H9 (cell line): ENCODE measurements at regions not wholly inside any gene's neighbourhood (a gene's known extent, or its start where the extent isn't known, plus 50 kb on each side); places are given as distances from the start of the nearest gene placed in this dataset.

Experiments
- DNase-seq: peaks from one replicate; pipeline ENCODE4 v3.0.0-alpha.2; 2017
- H2AFZ ChIP-seq: one replicate; pipeline ENCODE4 v1.6.1; 2013; ENCODE audit warnings: mild to moderate bottlenecking, low read length, control low read depth, moderate library complexity
- H2AK5ac ChIP-seq: 2 replicates; pipeline ENCODE4 v1.6.1; 2013; ENCODE audit warnings: low read length, control low read depth, mixed read lengths; ENCODE audit not compliant: insufficient read length
- H2BK120ac ChIP-seq: one replicate; pipeline ENCODE4 v1.6.1; 2013; ENCODE audit warnings: low read depth, mild to moderate bottlenecking, low read length, control low read depth, inconsistent platforms; ENCODE audit not compliant: poor library complexity, severe bottlenecking
- H2BK12ac ChIP-seq: 2 replicates; pipeline ENCODE4 v1.6.1; 2013; ENCODE audit warnings: low read length, control low read depth, mixed read lengths, low read depth; ENCODE audit not compliant: insufficient read length
- H2BK15ac ChIP-seq: 2 replicates; pipeline ENCODE4 v1.6.1; 2013; ENCODE audit warnings: low read depth, low read length, control low read depth
- H2BK20ac ChIP-seq: one replicate; pipeline ENCODE4 v1.6.1; 2013; ENCODE audit warnings: low read depth, mild to moderate bottlenecking, low read length, control low read depth, inconsistent platforms; ENCODE audit not compliant: poor library complexity, severe bottlenecking
- H2BK5ac ChIP-seq: 2 replicates; pipeline ENCODE4 v1.6.1; 2013; ENCODE audit warnings: low read length, control low read depth, mixed read lengths; ENCODE audit not compliant: insufficient read length
- H3K14ac ChIP-seq: 2 replicates; pipeline ENCODE4 v1.6.1; 2013; ENCODE audit warnings: low read length, control low read depth; ENCODE audit not compliant: insufficient read depth
- H3K18ac ChIP-seq: 2 replicates; pipeline ENCODE4 v1.6.1; 2013; ENCODE audit warnings: low read depth, mild to moderate bottlenecking, mixed read lengths, low read length, control low read depth; ENCODE audit not compliant: insufficient read length
- H3K23ac ChIP-seq: 2 replicates; pipeline ENCODE4 v1.6.1; 2013; ENCODE audit warnings: low read length, control low read depth, mixed read lengths, low read depth; ENCODE audit not compliant: insufficient read length
- H3K23me2 ChIP-seq: 2 replicates; pipeline ENCODE4 v1.6.1; 2013; ENCODE audit warnings: low read depth, mild to moderate bottlenecking, mixed read lengths, low read length, control low read depth; ENCODE audit not compliant: insufficient read length, poor library complexity, severe bottlenecking
- H3K27ac ChIP-seq: 2 replicates; pipeline ENCODE4 v1.5.1; 2013; ENCODE audit warnings: low read length, control low read depth, mixed read lengths, low read depth; ENCODE audit not compliant: insufficient read length
- H3K27me3 ChIP-seq: 2 replicates; pipeline ENCODE4 v1.6.1; 2013; ENCODE audit warnings: low read length, control low read depth, inconsistent platforms; ENCODE audit not compliant: insufficient read depth
- H3K4ac ChIP-seq: 2 replicates; pipeline ENCODE4 v1.6.1; 2013; ENCODE audit warnings: low read depth, mild to moderate bottlenecking, control low read depth, inconsistent platforms, low read length, moderate library complexity
- H3K4me1 ChIP-seq: 2 replicates; pipeline ENCODE4 v1.6.1; 2013; ENCODE audit warnings: low read length, control low read depth, inconsistent platforms; ENCODE audit not compliant: insufficient read depth
- H3K4me2 ChIP-seq: 2 replicates; pipeline ENCODE4 v1.6.1; 2013; ENCODE audit warnings: low read length, control low read depth, mixed read lengths; ENCODE audit not compliant: insufficient read length, insufficient read depth
- H3K56ac ChIP-seq: 2 replicates; pipeline ENCODE4 v1.6.1; 2013; ENCODE audit warnings: low read depth, mild to moderate bottlenecking, mixed read lengths, low read length, control low read depth; ENCODE audit not compliant: insufficient read length
- H3K79me1 ChIP-seq: 2 replicates; pipeline ENCODE4 v1.6.1; 2013; ENCODE audit warnings: low read depth, mild to moderate bottlenecking, moderate library complexity, low read length, control low read depth, inconsistent platforms; ENCODE audit not compliant: insufficient read depth, poor library complexity, severe bottlenecking
- H3K79me2 ChIP-seq: 2 replicates; pipeline ENCODE4 v1.6.1; 2013; ENCODE audit warnings: low read length, control low read depth, inconsistent platforms; ENCODE audit not compliant: insufficient read depth
- H3K9ac ChIP-seq: 2 replicates; pipeline ENCODE4 v1.6.1; 2013; ENCODE audit warnings: low read length, control low read depth, mixed read lengths; ENCODE audit not compliant: insufficient read length; ENCODE audit errors: extremely low read depth
- H3K9me3 ChIP-seq: one replicate; pipeline ENCODE4 v1.6.1; 2013; ENCODE audit warnings: low read depth, low read length, inconsistent platforms; ENCODE audit not compliant: control insufficient read depth
- H3T11ph ChIP-seq: one replicate; pipeline ENCODE4 v1.6.1; 2013; ENCODE audit warnings: mild to moderate bottlenecking, low read length, control low read depth, inconsistent platforms
- H4K20me1 ChIP-seq: one replicate; pipeline ENCODE4 v1.6.1; 2013; ENCODE audit not compliant: control insufficient read depth, insufficient read length, insufficient read depth
- H4K5ac ChIP-seq: 2 replicates; pipeline ENCODE4 v1.6.1; 2013; ENCODE audit warnings: low read depth, mild to moderate bottlenecking, mixed read lengths, low read length, control low read depth; ENCODE audit not compliant: insufficient read length
- H4K8ac ChIP-seq: replicated peaks from 2 replicates; pipeline ENCODE4 v1.6.1; 2013; ENCODE audit warnings: low read length, control low read depth, mixed read lengths, low read depth; ENCODE audit not compliant: insufficient read length
- H4K91ac ChIP-seq: 2 replicates; pipeline ENCODE4 v1.6.1; 2013; ENCODE audit warnings: low read depth, mild to moderate bottlenecking, moderate library complexity, mixed read lengths, low read length, control low read depth; ENCODE audit not compliant: insufficient read length
- H3K27ac Mint-ChIP-seq, 3 experiments: 2 replicates in 2 of 3; 3 replicates in 1 of 3; pipeline ENCODE4 v1.8.0; 2020 to 2021; ENCODE audit warnings: mixed read lengths in 3 of 3, mild to moderate bottlenecking in 1 of 3, moderate library complexity in 1 of 3
- H3K27me3 Mint-ChIP-seq: 2 replicates; pipeline ENCODE4 v1.8.0; 2021; ENCODE audit warnings: low read depth, mild to moderate bottlenecking, moderate library complexity, mixed read lengths
- H3K36me3 Mint-ChIP-seq, 3 experiments: 2 replicates in 2 of 3; 3 replicates in 1 of 3; pipeline ENCODE4 v1.8.0; 2020 to 2021; ENCODE audit warnings: low read depth in 3 of 3, mixed read lengths in 3 of 3; ENCODE audit not compliant: insufficient read depth in 1 of 3
- H3K4me1 Mint-ChIP-seq, 2 experiments: 2 replicates each; pipeline ENCODE4 v1.8.0; 2020; ENCODE audit warnings: mixed read lengths in 2 of 2
- H3K4me3 Mint-ChIP-seq, 2 experiments: 2 replicates in 1 of 2; 3 replicates in 1 of 2; pipeline ENCODE4 v1.8.0; 2020 to 2021; ENCODE audit warnings: mild to moderate bottlenecking in 2 of 2, mixed read lengths in 2 of 2, moderate library complexity in 1 of 2
- H3K9me3 Mint-ChIP-seq, 2 experiments: 2 replicates in 1 of 2; 3 replicates in 1 of 2; pipeline ENCODE4 v1.8.0; 2020; ENCODE audit warnings: mild to moderate bottlenecking in 2 of 2, mixed read lengths in 2 of 2, moderate library complexity in 1 of 2
- WGBS: extraction: QIAGEN DNeasy Blood & Tissue Kit; methylation state at CpG from one replicate; pipeline ENCODE4 v1.1.7; 2013; ENCODE audit warnings: missing lambda C conversion rate, low lambda C conversion rate, mixed read lengths; ENCODE audit not compliant: insufficient read length; ENCODE audit errors: extremely low coverage; 5-methylcytosine and 5-hydroxymethylcytosine counted together
- TF ChIP-seq, protein P1 (sequence below): fragments of 200-600 bp; sonication (generic); conservative IDR thresholded peaks from 3 replicates; pipeline ENCODE4 v1.8.0; 2021; ENCODE audit warnings: antibody characterized with exemption, mild to moderate bottlenecking

DNA sequence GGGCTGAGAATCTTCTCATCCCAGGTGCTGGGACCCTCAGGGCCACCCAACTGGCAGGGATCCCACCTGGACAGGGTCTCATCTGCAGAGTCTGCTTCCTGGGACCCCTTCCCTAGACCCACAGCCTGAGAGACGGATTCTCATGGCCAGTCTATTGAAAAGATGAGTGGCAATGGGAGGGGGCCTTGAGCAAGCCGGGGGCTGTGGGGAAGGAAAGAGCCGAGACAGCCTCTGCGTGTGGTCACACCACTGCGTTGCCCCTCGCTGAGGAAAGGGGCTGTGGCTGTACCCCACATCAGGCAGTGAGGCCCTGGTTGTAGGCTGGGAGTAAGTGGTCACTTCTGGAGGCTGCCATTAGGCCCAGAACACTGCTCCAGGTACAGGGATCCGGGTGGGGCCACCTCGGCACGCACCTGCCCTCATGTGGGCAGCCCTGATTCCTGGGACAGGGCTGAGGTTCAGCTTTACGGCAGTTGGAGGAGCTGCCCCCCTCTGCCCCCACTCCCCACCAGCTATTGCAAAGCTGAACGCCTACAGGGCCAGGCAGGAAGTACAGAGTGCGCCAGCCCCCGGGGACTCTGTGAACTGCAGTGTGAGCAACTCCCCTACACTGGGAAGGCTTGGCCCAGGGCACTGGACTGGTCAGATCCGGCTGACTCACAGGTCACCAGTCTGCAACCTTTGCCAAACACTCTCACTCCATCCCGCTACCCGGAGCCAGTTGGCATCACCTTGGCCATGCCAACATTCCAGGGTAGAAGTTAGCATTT, 106.9 kb downstream of the RIPK4 start:
- no peak overlapping the region for H3K9ac ChIP-seq
- no peak overlapping the region for H3K56ac ChIP-seq
- peaks cover 2 to 3% of the 10 kb centered on the region in 2 experiments; a peak in 1 of 5 replicates for H3K9me3 Mint-ChIP-seq

More for the DNA sequence above, 106.9 kb downstream of the RIPK4 start:
- Histone ChIP-seq H3K79me1 (no peaks in the 10 kb centered on the region), H2BK5ac (no peak overlapping the region), H3K79me2 (no peaks in the 10 kb centered on the region), H3K23ac (no peak overlapping the region), H3K9me3 (no peaks in the 10 kb centered on the region), H3K23me2 (no peaks in the 10 kb centered on the region), H4K91ac (no peak overlapping the region), H2AFZ (no peak overlapping the region), H4K8ac (no peak overlapping the region), H4K5ac (no peak overlapping the region), H3K18ac (no peak overlapping the region), H2BK15ac (no peak overlapping the region), H3K4ac (no peak overlapping the region), H2AK5ac (no peak overlapping the region), H3K14ac (no peak overlapping the region), H2BK12ac (no peak overlapping the region), H2BK20ac (no peak overlapping the region), H3T11ph (no peak overlapping the region), H3K27ac (no peak overlapping the region), H3K4me2 (no peak overlapping the region), H3K27me3 (no peaks in the 10 kb centered on the region), H2BK120ac (no peak overlapping the region), H3K4me1 (no peaks in the 10 kb centered on the region; the same call in 1 of the 2 replicates), H4K20me1 (no peaks in the 10 kb centered on the region)
- Mint-ChIP-seq H3K4me1 (peaks cover 26 to 34% of the 10 kb centered on the region in 2 experiments), H3K36me3 (peaks cover 0 to 4% (median 2%) of the 10 kb centered on the region in 3 experiments; a peak in 2 of 7 replicates), H3K27me3 (peaks cover 10% of the 10 kb centered on the region), H3K27ac (no peak overlapping the region; a peak in 1 of 7 replicates), H3K4me3 (no peak overlapping the region)
- TF ChIP-seq, protein P1, sequence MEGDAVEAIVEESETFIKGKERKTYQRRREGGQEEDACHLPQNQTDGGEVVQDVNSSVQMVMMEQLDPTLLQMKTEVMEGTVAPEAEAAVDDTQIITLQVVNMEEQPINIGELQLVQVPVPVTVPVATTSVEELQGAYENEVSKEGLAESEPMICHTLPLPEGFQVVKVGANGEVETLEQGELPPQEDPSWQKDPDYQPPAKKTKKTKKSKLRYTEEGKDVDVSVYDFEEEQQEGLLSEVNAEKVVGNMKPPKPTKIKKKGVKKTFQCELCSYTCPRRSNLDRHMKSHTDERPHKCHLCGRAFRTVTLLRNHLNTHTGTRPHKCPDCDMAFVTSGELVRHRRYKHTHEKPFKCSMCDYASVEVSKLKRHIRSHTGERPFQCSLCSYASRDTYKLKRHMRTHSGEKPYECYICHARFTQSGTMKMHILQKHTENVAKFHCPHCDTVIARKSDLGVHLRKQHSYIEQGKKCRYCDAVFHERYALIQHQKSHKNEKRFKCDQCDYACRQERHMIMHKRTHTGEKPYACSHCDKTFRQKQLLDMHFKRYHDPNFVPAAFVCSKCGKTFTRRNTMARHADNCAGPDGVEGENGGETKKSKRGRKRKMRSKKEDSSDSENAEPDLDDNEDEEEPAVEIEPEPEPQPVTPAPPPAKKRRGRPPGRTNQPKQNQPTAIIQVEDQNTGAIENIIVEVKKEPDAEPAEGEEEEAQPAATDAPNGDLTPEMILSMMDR = no peak
- no peak for DNase-seq
- WGBS = no CpG with 5 or more reads among the region's 16 CpGs
